Uterus (tissue), 2 donors: ENCODE measurements at regions not wholly inside any gene's neighbourhood (a gene's known extent, or its start where the extent isn't known, plus 50 kb on each side); places are given as distances from the start of the nearest gene placed in this dataset.

ENCODE experiments used
- POLR2A ChIP-seq, 2 donors: fragments of 450-650 bp; IDR thresholded peaks; one replicate each; pipeline ENCODE4 v1.6.1; 2016; ENCODE audit warnings: antibody characterized with exemption in 2 of 2, mild to moderate bottlenecking in 1 of 2, moderate library complexity in 1 of 2
- TF ChIP-seq, protein P1 (sequence below), 4 experiments: fragments of 200-600 bp in 2 of 4; fragments of 450-650 bp in 2 of 4; sonication (generic) in 2 of 4; IDR thresholded peaks; one replicate each; pipeline ENCODE4 v1.5.1; 2016 to 2019; ENCODE audit warnings: antibody characterized with exemption in 4 of 4, mild to moderate bottlenecking in 2 of 4, moderate library complexity in 1 of 4

DNA sequence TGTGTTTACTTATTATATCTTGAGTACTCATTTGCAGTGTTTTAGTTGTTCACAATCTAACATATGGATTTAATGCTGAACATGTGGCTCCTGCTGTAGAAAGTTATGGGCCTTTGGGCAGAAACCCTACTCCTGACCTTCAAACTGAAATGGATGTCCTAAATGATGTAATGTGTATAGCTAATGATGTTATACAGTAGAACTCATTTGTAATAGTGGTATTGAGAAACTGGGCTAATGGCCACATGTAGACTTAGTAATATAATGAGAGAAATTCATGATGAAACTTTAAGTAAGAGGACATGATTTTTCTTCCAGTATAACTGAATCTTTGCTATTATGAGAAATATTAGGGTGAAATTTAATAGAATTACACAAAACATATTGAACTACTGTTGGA is 121.3 kb upstream of the PTPRK start:
- no peak for TF ChIP-seq POLR2A (IDR thresholded peaks at IDR 0.05)
- TF ChIP-seq, protein P1, sequence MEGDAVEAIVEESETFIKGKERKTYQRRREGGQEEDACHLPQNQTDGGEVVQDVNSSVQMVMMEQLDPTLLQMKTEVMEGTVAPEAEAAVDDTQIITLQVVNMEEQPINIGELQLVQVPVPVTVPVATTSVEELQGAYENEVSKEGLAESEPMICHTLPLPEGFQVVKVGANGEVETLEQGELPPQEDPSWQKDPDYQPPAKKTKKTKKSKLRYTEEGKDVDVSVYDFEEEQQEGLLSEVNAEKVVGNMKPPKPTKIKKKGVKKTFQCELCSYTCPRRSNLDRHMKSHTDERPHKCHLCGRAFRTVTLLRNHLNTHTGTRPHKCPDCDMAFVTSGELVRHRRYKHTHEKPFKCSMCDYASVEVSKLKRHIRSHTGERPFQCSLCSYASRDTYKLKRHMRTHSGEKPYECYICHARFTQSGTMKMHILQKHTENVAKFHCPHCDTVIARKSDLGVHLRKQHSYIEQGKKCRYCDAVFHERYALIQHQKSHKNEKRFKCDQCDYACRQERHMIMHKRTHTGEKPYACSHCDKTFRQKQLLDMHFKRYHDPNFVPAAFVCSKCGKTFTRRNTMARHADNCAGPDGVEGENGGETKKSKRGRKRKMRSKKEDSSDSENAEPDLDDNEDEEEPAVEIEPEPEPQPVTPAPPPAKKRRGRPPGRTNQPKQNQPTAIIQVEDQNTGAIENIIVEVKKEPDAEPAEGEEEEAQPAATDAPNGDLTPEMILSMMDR (IDR thresholded peaks at IDR 0.05): no peak
